GM18505 (cell line): ENCODE measurements at regions not wholly inside any gene's neighbourhood (a gene's known extent, or its start where the extent isn't known, plus 50 kb on each side); places are given as distances from the start of the nearest gene placed in this dataset.
"Not testable (repeated sequence)": the region's sequence is repeated elsewhere in the genome, so short reads cannot be mapped to it uniquely, and the experiment has no call there.

ENCODE experiments used
- ATAC-seq: cut with Tn5 transposase; IDR thresholded peaks from one replicate; pipeline ENCODE4 v1.9.1; 2021; ENCODE audit not compliant: unreplicated experiment
- POLR2A ChIP-seq: IDR thresholded peaks from 4 replicates; pipeline ENCODE4 v1.6.1; 2011; ENCODE audit warnings: borderline replicate concordance; ENCODE audit not compliant: insufficient read depth, insufficient read length; ENCODE audit errors: extremely low read depth

GRCh38 chr2:37797081-37797480 lies 125.6 kb upstream of the CDC42EP3 start:
- ATAC-seq = no peak
- no peak for TF ChIP-seq POLR2A

GRCh38 chr2:37798315-37799005 lies 126.6 kb upstream of the RMDN2 start:
- TF ChIP-seq POLR2A = no peak
- no peak for ATAC-seq

GRCh38 chr2:37800176-37800858 lies 124.8 kb upstream of the RMDN2 start:
- no peak for ATAC-seq

GRCh38 chr2:37802211-37802752 lies 122.8 kb upstream of the RMDN2 start:
- no peak for TF ChIP-seq POLR2A
- no peak for ATAC-seq

More at GRCh38 chr2:37800176-37800858, 124.8 kb upstream of the RMDN2 start:
- TF ChIP-seq POLR2A = no peak

- no peak for TF ChIP-seq POLR2A
- ATAC-seq = no peak
Measured at GRCh38 chr2:37802899-37803379, 122.1 kb upstream of the RMDN2 start.

- not testable (repeated sequence) for ATAC-seq
Measured at GRCh38 chr2:37806004-37806403, 119.1 kb upstream of the RMDN2 start.

- ATAC-seq = no peak
- TF ChIP-seq POLR2A = no peak
Measured at GRCh38 chr2:37809525-37809924, 115.6 kb upstream of the RMDN2 start.

GRCh38 chr2:37809931-37810570 lies 115.0 kb upstream of the RMDN2 start:
- no peak for ATAC-seq
- TF ChIP-seq POLR2A = no peak

GRCh38 chr2:37812414-37812813 lies 112.7 kb upstream of the RMDN2 start:
- TF ChIP-seq POLR2A = no peak
- ATAC-seq = no peak

GRCh38 chr2:37812941-37813730 lies 112.0 kb upstream of the RMDN2 start:
- ATAC-seq = no peak
- TF ChIP-seq POLR2A = no peak

GRCh38 chr2:37816036-37816435 lies 109.1 kb upstream of the RMDN2 start:
- no peak for TF ChIP-seq POLR2A
- ATAC-seq = no peak

- no peak for TF ChIP-seq POLR2A
- no peak for ATAC-seq
Measured at GRCh38 chr2:37816686-37817085, 108.4 kb upstream of the RMDN2 start.

- no peak for ATAC-seq
- no peak for TF ChIP-seq POLR2A
Measured at GRCh38 chr2:37819186-37819585, 105.9 kb upstream of the RMDN2 start.
